ENCODE measurements at regions not wholly inside any gene's neighbourhood (a gene's known extent, or its start where the extent isn't known, plus 50 kb on each side); places are given as distances from the start of the nearest gene placed in this dataset.

DNA sequence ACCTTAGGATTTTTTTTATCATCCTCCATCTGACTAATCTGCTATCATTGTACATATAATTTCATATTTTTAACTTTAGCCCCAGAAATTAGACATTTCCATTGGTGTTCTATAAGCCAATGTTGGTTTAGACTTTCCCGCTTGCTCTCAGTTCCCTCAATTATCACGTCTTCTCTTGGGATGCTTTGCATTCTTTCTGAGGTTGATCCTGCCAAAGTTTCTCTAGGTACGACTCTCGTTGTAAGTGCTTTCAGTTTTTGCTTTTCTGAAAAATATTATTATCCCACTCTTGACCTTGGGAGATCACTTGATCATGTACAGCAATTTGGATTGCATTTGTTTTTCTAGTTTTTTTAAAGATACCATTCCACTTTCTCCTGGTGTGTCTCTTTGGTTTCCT lies 270.2 kb downstream of the IRS2 start:
- no peak for DNase-seq (ENCODE audit: low read depth in 2 of 2)

DNA sequence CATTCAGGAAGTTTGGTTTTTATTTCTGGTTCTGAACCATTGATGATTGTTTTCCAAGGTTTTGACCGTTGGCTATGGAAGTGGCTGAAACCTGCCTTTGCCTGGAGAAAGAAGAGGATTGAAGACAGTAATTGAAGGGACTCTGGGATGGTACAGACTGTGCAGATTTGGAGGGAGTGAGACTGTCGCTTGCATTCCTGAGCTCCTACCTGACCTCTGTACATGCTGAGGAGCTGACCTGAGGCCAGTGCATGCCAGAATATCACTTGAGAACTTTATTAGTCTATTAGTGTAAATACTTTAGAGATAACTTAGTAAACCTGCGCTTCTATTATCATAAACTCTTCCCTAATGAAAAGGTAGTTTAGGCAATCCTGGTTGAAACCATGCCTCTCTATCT lies 276.4 kb downstream of the IRS2 start:
- no peak for DNase-seq (ENCODE audit: low read depth in 2 of 2)

DNA sequence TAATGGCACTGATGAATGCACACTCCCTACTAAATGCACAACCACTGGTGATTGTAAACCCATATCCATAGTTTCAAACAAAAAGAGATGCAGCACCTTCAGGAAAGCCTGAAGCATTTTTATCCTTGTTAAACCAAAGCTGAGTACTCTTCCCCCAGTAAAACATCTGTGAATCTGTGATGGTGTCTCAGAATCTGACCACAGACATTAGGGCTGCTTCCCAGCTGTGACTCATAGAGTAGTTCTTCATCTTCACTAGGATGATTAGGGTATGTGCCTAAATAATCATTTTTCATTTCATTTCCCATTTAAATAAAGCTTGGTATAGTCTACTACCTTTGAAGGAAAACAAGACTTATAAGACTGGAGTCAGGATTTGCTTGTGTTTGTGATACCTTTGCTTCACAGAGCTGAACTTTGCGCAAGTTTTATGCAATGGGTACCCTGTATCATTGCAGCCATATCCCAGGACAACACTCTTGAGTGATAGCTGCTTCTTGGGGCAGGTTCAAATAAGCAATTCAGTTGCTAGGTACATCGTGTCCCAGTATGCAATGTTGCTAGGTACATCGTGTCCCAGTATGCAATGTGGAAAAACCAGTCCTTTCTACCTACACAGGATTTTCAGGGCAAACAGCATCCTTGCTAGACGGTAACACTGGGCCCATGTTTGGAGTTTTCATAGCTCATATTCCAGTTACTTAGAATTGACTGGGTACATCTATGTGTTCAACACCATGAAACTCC lies 277.1 kb downstream of the IRS2 start:
- DNase-seq (ENCODE audit: low read depth in 2 of 2), result no peak

DNA sequence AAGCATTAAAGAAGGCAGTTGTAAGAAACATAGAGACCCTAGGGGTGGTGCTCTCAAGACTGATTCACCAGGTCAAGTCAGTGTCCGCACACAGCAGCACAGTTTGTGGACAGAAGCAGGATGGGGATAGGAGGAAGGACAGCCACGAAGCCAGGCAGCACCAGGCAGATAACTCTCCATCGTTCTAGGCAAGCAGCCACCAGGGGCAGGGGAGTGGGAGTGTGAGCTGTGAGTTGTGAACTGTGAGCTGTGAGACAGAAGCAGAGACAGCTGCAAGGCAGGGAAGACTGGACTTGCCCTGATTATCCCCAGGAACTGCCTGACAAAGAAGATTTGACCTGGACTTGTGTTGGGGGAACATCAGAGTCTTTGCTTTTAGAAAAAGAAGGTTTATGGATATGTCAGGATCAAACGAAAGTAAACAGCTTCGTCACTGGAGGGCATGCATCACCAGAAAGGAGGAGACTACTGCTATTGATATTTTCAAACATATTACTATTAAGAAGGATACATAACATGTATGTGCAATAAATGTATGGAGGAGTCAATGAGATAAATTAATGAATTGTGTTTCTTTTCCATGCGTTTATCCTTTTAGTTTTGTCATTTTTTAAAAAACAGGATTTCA lies 286.1 kb downstream of the IRS2 start:
- no peak for DNase-seq (ENCODE audit: low read depth in 2 of 2)

DNA sequence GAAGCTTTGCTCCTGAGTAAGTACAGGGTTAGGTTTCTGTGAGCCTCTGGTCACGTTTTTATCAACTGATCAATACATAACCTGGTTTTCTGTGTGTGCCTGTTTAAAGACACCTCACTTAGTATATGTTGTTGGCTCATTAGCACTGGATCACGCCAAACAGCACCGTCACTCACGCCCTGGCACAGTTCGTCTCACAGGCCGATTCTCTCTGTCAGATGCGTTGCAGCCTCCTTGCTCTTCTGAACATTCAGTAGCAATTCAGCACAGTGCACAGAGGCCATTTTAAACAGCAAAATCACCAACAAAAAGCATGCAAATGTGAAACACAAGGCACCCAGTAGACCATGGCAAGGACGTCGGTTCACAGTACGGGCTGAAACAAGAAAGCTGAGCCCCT lies 288.5 kb downstream of the IRS2 start:
- DNase-seq (ENCODE audit: low read depth in 2 of 2), result no peak

DNA sequence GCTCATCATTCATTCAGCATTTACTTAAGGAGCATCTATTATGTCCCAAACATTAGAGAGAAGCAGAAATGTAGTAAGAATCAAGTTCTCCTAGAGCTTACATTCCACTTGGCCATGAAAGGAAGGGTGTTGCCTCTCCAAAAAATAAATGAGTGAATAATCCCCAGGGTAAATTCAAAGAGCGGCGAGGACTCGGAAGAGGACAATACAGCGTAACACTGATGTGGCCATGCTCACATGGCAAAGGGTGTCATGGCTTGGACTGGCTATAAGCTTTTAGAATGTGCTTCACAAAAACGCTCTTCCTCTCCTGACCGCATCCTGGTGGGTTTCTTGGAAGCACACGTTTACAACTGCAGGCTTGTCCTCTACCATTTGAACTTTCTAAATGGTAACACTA lies 290.2 kb downstream of the IRS2 start:
- no peak for DNase-seq (ENCODE audit: low read depth in 2 of 2)

DNA sequence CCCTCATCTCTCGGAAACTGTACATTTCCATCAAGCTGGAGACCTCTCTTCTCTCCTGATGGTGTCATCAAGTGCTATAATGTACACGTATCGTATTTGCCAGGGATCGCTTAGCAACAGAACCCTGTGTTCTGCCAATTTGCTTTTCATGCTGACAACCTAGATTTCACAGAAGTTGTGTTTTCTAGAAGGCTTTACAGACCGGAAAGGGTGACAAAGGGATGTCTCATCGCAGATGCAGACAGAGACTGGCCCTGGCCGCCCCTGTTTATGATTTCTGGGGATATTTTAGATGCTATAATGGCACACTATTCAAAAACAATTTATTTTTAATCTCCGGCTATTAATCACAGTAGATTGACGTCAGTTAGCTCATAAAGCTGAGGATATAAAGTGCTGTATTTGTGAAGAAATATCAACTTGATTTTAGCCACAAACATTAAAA lies 291.4 kb downstream of the IRS2 start:
- no peak for DNase-seq (ENCODE audit: low read depth in 2 of 2)

DNA sequence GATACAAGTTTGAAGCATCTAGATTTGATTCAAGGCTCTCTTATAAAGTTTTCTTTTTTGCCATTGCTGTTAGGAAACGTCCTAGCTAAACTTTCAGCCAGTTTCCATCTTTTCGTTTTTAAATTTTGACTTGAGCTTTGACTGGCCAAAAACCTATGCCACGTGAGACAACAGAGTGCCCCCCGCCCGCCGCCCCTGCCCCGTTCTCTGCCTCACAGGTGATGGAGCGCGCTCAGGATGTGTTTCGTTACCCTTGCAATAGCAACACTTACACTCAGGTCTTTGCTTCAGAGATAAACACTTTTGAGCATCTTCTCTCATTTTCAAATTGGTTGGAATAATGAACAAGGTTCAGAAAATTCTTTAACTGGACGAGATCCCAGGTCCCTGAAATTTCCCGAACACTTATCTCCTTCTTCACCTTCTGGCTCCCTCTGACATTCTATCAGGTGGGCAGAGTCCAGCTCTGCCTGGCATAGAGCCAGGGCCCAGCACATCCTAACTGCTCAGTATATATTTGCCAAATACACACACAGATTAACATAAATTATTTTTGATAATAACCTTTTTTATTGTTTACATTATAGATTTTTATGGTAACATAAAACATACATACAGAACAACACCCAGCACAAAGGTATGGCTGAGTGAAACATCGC lies 301.1 kb downstream of the IRS2 start:
- DNase-seq (ENCODE audit: low read depth in 2 of 2), result no peak

DNA sequence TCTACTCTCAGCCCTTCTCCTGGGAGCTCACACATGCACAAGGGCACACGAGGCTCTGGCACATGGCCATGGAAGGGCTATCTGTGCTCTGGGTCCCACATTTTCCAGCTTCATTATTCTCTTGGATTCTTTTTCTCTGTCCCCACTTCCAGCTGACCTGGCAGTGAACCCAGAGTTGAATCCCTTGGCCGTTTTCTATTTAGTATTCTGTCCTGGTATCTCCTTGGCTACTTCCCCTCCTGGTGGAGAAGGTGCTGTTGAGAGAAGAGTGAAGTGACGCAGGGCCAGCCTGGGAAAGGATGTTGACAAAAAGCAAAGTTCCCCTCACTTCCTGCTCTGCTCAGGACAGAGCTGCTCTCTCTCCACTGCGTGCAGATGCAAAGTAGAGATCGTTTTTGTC lies 303.1 kb downstream of the IRS2 start:
- DNase-seq (ENCODE audit: low read depth in 2 of 2), result no peak

DNA sequence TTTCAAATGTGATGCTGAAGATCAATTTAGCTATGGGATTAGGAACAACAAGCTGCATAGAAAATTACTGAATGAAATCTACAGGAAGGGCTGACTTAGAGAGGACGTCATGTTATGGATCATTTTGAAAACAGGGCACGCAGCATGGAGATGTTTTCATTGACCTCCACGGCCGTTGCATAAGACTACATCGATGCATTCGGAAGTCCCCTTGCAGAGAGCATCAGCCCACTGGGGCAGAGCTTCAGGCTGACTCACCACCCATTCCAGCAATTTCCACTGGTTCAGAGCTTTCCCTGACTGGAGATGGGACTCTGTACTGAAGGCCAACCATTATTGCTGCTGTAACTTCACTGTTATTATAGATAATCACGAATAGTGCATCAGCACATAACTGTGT lies 305.3 kb downstream of the IRS2 start:
- no peak for DNase-seq (ENCODE audit: low read depth in 2 of 2)

DNA sequence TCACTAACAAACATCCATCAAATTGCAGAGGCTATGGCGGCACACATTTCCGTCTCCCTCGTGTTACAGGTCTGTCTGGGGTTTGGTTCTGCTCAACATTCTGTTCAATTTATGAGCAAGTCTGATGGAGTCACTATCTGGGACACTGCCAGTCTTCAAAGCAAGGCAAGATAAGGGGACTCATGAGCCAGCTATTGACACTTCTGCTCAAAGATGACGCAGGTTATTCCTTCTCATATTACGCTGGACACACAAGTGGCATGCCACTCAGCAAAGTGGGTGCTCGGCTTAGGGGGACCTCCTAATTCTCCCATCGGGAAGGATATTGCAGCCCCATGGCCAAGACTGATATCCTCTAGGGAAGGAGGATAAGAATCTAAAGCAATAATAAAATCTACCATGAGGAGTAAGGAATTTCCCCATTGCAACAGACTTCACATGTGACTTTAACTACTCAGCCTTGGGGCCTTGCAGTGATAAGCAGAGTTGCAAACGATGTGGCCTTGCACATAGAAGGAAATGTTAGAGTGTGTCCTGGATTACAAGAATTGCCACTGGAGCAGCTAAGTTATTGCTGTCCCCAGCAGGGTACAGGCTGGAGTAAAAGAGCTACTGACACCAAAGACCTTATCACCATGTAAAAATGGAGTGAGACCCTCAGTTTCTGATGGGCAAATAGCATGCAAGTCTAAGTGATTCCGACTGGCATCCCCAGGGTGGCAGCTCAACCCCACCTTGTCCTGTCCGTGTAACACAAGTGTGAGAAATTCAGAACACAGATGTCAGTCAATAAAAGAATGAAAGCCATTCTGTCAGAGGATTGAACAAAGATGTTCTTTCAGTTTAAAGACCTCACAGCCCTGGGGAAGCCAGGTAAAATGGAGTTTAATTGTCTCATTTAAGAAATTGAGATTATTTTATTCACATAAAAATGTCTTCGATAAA lies 306.1 kb downstream of the IRS2 start:
- no peak for DNase-seq (ENCODE audit: low read depth in 2 of 2)

DNA sequence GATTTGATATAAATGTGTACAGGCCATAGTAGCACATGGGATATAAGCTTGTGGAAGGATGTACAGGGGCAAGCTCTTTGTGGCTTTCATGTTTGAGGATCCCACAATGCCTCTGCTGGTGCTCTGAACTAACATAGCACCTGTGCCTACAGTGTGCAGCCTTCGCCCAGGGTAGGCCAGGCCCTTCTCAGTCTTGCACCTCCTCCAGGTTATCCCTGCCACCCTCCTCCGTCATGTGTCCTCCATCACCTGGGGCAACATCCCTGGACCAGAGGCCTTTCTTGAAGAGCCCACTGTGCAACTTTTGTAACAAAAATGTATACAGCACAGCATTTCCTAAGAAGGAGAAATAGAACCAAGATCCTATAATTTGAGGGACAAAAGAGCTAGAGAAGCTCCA lies 306.8 kb downstream of the IRS2 start:
- peak in 1 of 2 donors; percentile 1 for DNase-seq (ENCODE audit: low read depth in 2 of 2)

DNA sequence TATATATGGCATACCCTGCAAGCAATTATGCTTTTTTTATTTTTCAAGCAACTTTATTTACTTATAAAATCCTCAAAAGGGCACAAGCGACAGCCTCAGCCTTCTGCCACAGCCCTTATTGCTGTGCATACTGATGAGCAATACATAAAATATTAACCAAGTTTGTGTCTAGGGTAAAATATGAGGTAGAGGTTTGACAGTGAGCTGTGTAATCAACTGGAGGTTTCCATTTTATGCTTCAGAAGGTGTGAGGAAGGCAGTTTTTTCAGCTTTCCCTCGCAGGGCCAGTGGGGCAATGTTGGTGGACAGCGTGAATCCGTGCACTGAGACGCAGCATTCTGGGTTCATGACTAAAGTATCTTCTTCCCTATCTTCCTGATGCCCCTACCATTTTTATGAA lies 310.4 kb downstream of the IRS2 start:
- no peak for DNase-seq (ENCODE audit: low read depth in 2 of 2)

DNA sequence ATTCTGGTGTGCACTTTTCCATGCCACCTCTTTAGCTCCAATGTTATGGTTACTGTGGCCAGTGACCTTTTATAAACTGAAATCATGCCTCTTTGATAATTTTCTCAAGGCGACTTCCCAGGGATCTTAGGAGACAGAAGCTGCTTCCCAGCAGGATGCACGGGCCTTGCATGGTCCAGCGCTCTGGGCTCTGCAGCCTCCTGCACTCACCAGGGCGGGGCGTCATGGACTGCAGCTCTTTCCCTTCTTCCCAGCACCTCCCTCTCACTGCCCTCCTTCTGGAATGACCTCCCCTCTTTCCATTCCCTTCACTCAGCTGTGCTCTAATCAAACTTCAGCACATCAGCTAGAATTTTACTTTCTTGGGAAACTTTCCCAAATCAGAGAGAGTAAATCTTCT lies 318.3 kb downstream of the IRS2 start:
- DNase-seq (ENCODE audit: low read depth in 2 of 2), result no peak

DNA sequence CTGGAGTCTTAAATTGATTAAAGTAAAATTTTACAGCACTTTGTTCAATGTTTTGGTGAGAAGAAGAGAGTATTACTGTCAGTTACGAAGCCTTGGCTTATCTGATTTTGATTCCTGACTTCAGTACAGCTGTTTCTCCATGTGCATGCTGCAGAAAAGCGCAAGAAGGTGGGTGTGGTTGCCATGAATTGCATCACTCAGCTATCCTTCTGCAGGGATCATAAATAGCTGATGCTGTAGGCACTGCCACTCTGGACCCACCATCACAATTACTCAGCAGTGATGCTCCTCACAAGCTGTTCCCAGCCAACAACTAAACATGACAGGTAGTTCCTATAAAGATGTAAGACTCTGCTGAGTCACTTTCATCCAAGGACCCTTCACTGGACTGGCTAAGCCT lies 321.2 kb downstream of the IRS2 start:
- no peak for DNase-seq (ENCODE audit: low read depth in 2 of 2)

DNA sequence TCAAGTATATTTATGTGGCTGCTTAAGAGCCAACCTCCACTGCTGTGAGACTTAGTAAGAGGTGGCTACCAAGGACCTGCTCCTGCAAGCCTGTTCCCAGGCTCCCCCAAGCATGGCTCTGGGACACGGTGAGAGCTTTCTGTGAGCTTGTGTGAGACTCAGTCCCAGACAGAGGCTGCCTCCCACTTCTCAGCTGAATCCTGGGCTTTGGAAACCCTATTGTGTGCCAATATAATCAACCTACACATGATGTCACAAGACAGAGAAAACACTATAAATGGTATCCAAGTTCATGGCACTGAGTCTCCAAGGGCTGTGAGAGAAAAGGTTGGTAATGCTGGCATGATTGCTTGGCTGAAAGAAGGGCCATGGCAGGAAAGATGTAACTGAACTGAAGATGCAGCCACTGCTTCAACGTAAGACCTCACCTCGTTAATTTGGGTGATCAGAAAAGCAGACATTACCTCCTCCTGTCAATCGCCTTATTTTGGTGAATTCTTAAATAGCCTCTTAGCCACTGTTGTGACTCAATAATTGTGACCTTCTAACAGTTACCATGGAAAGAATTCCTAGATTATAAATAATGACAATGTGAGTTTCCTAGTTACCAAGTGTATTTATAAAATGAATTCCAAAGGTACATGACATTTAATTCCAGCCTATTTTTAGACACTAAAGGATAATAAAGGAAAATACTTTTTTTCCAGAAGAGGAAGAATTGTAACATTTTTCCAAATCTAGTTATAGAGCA lies 332.0 kb downstream of the IRS2 start:
- DNase-seq (ENCODE audit: low read depth in 2 of 2), result no peak

DNA sequence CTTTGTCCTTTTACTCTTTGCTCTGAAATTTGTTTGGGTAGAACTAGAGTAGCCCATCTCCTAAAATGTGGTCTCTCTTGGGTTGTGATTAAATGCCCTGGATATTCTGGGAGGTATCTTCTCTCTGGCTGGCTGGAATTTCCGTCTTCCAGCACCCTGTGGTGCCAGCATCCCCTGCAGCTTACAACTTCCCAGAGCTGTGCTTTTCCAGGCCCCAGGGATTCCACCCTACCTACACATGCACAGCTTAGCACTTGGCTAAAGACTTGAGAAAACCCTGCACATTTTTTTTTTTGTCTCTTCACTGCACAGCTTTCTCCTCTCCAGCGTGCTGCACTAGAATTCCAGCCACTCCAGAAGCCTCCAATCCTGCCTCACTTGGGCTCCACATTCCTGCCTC lies 334.7 kb downstream of the IRS2 start:
- DNase-seq (ENCODE audit: low read depth in 2 of 2), result no peak

DNA sequence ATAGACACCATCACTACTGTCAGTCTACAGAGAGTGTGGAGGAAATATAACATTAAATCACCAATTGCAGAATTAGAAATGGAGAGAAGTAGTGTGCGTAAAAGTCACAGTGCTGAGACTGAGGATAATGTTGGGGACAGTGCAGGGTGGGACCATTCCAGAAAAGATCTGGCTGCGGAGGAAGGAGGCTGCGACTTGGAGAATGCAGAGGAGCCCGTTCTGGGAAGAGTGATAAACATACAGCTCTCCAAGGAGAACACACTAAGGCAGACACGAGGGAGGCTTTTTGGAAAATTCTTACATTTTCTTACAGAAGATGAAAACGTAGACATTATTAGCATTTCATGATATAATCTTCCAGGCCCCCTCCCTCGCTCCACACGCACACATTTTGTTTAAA lies 337.8 kb downstream of the IRS2 start:
- no peak for DNase-seq (ENCODE audit: low read depth in 2 of 2)

DNA sequence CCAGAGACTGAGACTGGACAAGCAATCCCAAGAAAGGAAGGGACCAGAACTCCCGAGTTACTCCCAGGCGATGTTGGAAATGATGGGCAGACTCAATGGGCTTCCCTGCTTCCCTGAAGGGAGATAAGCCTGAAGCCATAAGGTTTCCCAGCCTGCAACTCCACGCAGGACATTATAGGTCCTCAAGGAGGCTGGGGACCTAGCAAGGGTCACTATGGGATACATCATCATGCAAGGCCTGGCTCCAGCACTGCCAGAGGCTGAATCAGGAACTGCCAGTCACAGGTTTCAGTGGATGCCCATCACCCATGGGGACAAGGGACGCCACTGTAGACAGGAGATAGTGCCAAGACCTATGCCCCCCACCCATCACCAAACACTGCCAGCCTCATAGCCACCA lies 338.7 kb downstream of the IRS2 start:
- DNase-seq (ENCODE audit: low read depth in 2 of 2), result no peak

DNA sequence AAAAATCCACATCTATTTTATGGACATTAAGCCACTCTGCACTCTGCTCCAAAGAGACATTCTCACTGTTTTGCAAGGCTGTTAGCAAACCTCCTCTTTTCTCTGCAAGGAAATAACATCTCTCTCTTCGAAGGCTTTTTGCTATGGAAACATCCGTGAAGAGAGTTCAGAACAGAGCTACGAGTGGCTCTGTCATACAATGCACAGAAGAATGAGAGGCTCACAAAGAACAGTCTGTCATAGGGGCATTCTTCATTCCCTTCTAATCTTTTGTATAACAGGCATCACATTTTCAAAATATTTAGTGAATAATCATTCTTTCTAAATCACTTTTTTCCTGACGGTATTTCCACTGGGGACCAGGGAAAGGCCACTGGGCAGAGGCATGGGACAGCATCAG lies 346.1 kb downstream of the IRS2 start:
- DNase-seq (ENCODE audit: low read depth in 2 of 2), result no peak

DNA sequence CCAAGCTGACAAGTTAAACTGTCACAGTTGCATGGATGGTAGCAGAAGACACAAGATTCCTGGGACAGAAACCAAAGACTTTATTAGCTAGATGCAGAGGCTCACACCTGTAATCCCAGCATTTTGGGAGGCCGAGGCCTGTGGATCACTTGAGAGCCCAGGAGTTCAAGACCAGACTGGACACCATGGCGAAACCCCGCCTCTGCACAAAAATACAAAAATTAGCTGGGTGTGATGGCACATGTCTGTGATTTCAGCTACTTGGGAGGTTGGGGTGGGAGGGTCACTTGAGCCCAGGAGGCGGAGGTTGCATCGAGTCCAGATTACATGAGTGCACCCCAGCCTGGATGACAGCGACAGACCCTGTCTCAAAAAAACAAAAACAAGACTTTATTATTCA lies 346.6 kb downstream of the IRS2 start:
- DNase-seq (ENCODE audit: low read depth in 2 of 2), result no peak
